ENCODE measurements at regions not wholly inside any gene's neighbourhood (a gene's known extent, or its start where the extent isn't known, plus 50 kb on each side); places are given as distances from the start of the nearest gene placed in this dataset.

- no peaks in the 10 kb centered on the region for H3K4me1 ChIP-seq (ENCODE audit: insufficient read depth, low read length, poor library complexity, severe bottlenecking)
- no TSS peak for BruUV-seq (replicated peaks)
- no peak overlapping the region for H3K4me3 ChIP-seq (ENCODE audit: low read depth, low read length, poor library complexity, severe bottlenecking)
- no peaks in the 10 kb centered on the region for H3K9me3 ChIP-seq (ENCODE audit: low read depth, low read length, poor library complexity, severe bottlenecking)
- no peaks in the 10 kb centered on the region for H3K36me3 ChIP-seq (ENCODE audit: insufficient read depth, low read length, poor library complexity, severe bottlenecking)
- no peak for TF ChIP-seq EZH2 (IDR thresholded peaks at IDR 0.05; ENCODE audit: borderline replicate concordance, low read depth, low read length, poor library complexity, severe bottlenecking)
- no peak for TF ChIP-seq CTCF (conservative IDR thresholded peaks at IDR 0.05; ENCODE audit: low read depth, low read length)
- H3K27me3 ChIP-seq (replicated peaks; ENCODE audit: insufficient read depth, low read depth, low read length, poor library complexity) = no peaks in the 10 kb centered on the region
- ChIA-PET POLR2A (ENCODE audit: low non-redundant PET) (no interaction called here), CTCF (no interaction called here)
- no peak overlapping the region for H3K27ac ChIP-seq (ENCODE audit: low read depth, low read length, poor library complexity, severe bottlenecking)
- DNase-seq (ENCODE audit: low spot score) = no peak
- intact Hi-C loops (cut with micrococcal nuclease; ENCODE audit: unreplicated experiment) = no loop called here
Observed at GRCh38 chr5:97453263-97453662, 270.2 kb upstream of the RIOK2 start.

GRCh38 chr5:97454015-97454414, 271.0 kb upstream of the RIOK2 start:
- H3K36me3 ChIP-seq (ENCODE audit: insufficient read depth, low read length, poor library complexity, severe bottlenecking) = no peaks in the 10 kb centered on the region
- H3K27me3 ChIP-seq (replicated peaks; ENCODE audit: insufficient read depth, low read depth, low read length, poor library complexity) = no peaks in the 10 kb centered on the region
- no peak overlapping the region for H3K27ac ChIP-seq (ENCODE audit: low read depth, low read length, poor library complexity, severe bottlenecking)
- TF ChIP-seq EZH2 (IDR thresholded peaks at IDR 0.05; ENCODE audit: borderline replicate concordance, low read depth, low read length, poor library complexity, severe bottlenecking) = no peak
- TF ChIP-seq CTCF (conservative IDR thresholded peaks at IDR 0.05; ENCODE audit: low read depth, low read length) = no peak
- intact Hi-C loops (cut with micrococcal nuclease; ENCODE audit: unreplicated experiment) = no loop called here
- BruUV-seq (replicated peaks) = no TSS peak
- ChIA-PET CTCF (no interaction called here), POLR2A (ENCODE audit: low non-redundant PET) (no interaction called here)
- H3K4me3 ChIP-seq (ENCODE audit: low read depth, low read length, poor library complexity, severe bottlenecking) = no peak overlapping the region
- no peaks in the 10 kb centered on the region for H3K9me3 ChIP-seq (ENCODE audit: low read depth, low read length, poor library complexity, severe bottlenecking)
- H3K4me1 ChIP-seq (ENCODE audit: insufficient read depth, low read length, poor library complexity, severe bottlenecking) = no peaks in the 10 kb centered on the region
- DNase-seq (ENCODE audit: low spot score) = no peak

- Histone ChIP-seq H3K4me3 (ENCODE audit: low read depth, low read length, poor library complexity, severe bottlenecking) (no peak overlapping the region), H3K9me3 (ENCODE audit: low read depth, low read length, poor library complexity, severe bottlenecking) (no peaks in the 10 kb centered on the region), H3K27ac (ENCODE audit: low read depth, low read length, poor library complexity, severe bottlenecking) (no peak overlapping the region), H3K4me1 (ENCODE audit: insufficient read depth, low read length, poor library complexity, severe bottlenecking) (no peaks in the 10 kb centered on the region), H3K27me3 (replicated peaks; ENCODE audit: insufficient read depth, low read depth, low read length, poor library complexity) (no peaks in the 10 kb centered on the region), H3K36me3 (ENCODE audit: insufficient read depth, low read length, poor library complexity, severe bottlenecking) (no peaks in the 10 kb centered on the region)
- TF ChIP-seq EZH2 (IDR thresholded peaks at IDR 0.05; ENCODE audit: borderline replicate concordance, low read depth, low read length, poor library complexity, severe bottlenecking) (no peak), CTCF (conservative IDR thresholded peaks at IDR 0.05; ENCODE audit: low read depth, low read length) (no peak)
- no TSS peak for BruUV-seq (replicated peaks)
- DNase-seq (ENCODE audit: low spot score) = no peak
- ChIA-PET CTCF (no interaction called here), POLR2A (ENCODE audit: low non-redundant PET) (no interaction called here)
- intact Hi-C loops (cut with micrococcal nuclease; ENCODE audit: unreplicated experiment) = no loop called here
Observed at GRCh38 chr5:97455996-97456395, 272.9 kb upstream of the RIOK2 start.
